IMR-90 (cell line): ENCODE measurements at regions not wholly inside any gene's neighbourhood (a gene's known extent, or its start where the extent isn't known, plus 50 kb on each side); places are given as distances from the start of the nearest gene placed in this dataset.
A peak's percentile ranks its signal among the peaks of the same experiment; 100 is the strongest.

Experiments used
- ATAC-seq: fragments of 200-7000 bp; cut with Tn5 transposase; 2 replicates; pipeline ENCODE4 v1.9.1; 2020; ENCODE audit warnings: low read depth, mild to moderate bottlenecking, moderate library complexity
- BruUV-seq: library from RNA; stranded (reverse); fragments of 400-500 nt; replicated peaks from 2 replicates; lab custom pipeline; 2021; lab: Mats Ljungman, UMichigan
- CTCF ChIA-PET: fragments of 300-600 bp; formaldehyde crosslinking; extraction: SDS; loops from one replicate; lab custom pipeline; 2021; ENCODE audit warnings: antibody characterized with exemption; lab: Yijun Ruan, JAX
- POLR2A ChIA-PET: fragments of 300-600 bp; sonication (Branson Sonifier 250); formaldehyde crosslinking; loops from one replicate; lab custom pipeline; 2022; ENCODE audit warnings: antibody characterized with exemption; ENCODE audit not compliant: unreplicated experiment; lab: Charles Lee
- DNase-seq: peaks from one replicate; pipeline ENCODE4 v3.0.0; 2013
- H2AFZ ChIP-seq: replicated peaks from 2 replicates; pipeline ENCODE3; 2013; ENCODE audit warnings: low read length, mild to moderate bottlenecking; ENCODE audit not compliant: poor library complexity
- H2AK5ac ChIP-seq: 2 replicates; pipeline ENCODE4 v1.6.1; 2013; ENCODE audit warnings: low read depth, low read length, inconsistent platforms
- H2AK9ac ChIP-seq: replicated peaks from 2 replicates; pipeline ENCODE3; 2013; ENCODE audit warnings: mild to moderate bottlenecking, low read depth, low read length, moderate library complexity; ENCODE audit not compliant: poor library complexity
- H2BK120ac ChIP-seq: 2 replicates; pipeline ENCODE4 v1.6.1; 2013; ENCODE audit warnings: low read depth, low read length, inconsistent platforms
- H2BK15ac ChIP-seq: 3 replicates; pipeline ENCODE4 v1.6.1; 2013; ENCODE audit warnings: low read depth, low read length, inconsistent platforms
- H2BK20ac ChIP-seq: 2 replicates; pipeline ENCODE4 v1.6.1; 2013; ENCODE audit warnings: low read depth, mild to moderate bottlenecking, inconsistent platforms, low read length, moderate library complexity
- H2BK5ac ChIP-seq: 2 replicates; pipeline ENCODE4 v1.6.1; 2013; ENCODE audit warnings: mild to moderate bottlenecking, low read depth, low read length, inconsistent platforms; ENCODE audit not compliant: poor library complexity, severe bottlenecking
- H3K14ac ChIP-seq: replicated peaks from 2 replicates; pipeline ENCODE4 v1.6.1; 2013; ENCODE audit warnings: low read depth, low read length, inconsistent platforms
- H3K18ac ChIP-seq: 2 replicates; pipeline ENCODE4 v1.6.1; 2013; ENCODE audit warnings: low read depth, low read length, control low read depth
- H3K23ac ChIP-seq: 2 replicates; pipeline ENCODE4 v1.6.1; 2013; ENCODE audit warnings: low read depth, low read length, inconsistent platforms
- H3K27ac ChIP-seq: 2 replicates; pipeline ENCODE4 v1.5.1; 2013; ENCODE audit warnings: mild to moderate bottlenecking, control low read depth, low read length; ENCODE audit not compliant: insufficient read depth
- H3K27me3 ChIP-seq: 2 replicates; pipeline ENCODE4 v1.6.1; 2013; ENCODE audit warnings: low read length; ENCODE audit not compliant: control insufficient read depth, insufficient read depth
- H3K36me3 ChIP-seq: 2 replicates; pipeline ENCODE4 v1.6.1; 2013; ENCODE audit warnings: low read length, mixed read lengths; ENCODE audit not compliant: control insufficient read depth, insufficient read depth
- H3K4ac ChIP-seq: 2 replicates; pipeline ENCODE4 v1.6.1; 2013; ENCODE audit warnings: low read depth, low read length, inconsistent platforms
- H3K4me1 ChIP-seq: 2 replicates; pipeline ENCODE4 v1.6.1; 2013; ENCODE audit warnings: low read length, mixed read lengths; ENCODE audit not compliant: control insufficient read depth, insufficient read depth
- H3K4me2 ChIP-seq: 2 replicates; pipeline ENCODE4 v1.6.1; 2013; ENCODE audit warnings: low read depth, mild to moderate bottlenecking, control low read depth, low read length, moderate library complexity
- H3K4me3 ChIP-seq: 2 replicates; pipeline ENCODE4 v1.5.1; 2013; ENCODE audit warnings: low read depth, mild to moderate bottlenecking, control low read depth, low read length, moderate library complexity; ENCODE audit not compliant: insufficient read depth
- H3K56ac ChIP-seq: 2 replicates; pipeline ENCODE4 v1.6.1; 2013; ENCODE audit warnings: low read length, inconsistent platforms; ENCODE audit not compliant: insufficient read depth; ENCODE audit errors: extremely low read depth
- H3K79me1 ChIP-seq, 2 experiments: 2 replicates each; pipeline ENCODE4 v1.6.1; 2013; ENCODE audit warnings: low read length in 2 of 2, inconsistent platforms in 1 of 2, low read depth in 1 of 2
- H3K9ac ChIP-seq: 2 replicates; pipeline ENCODE4 v1.6.1; 2013; ENCODE audit warnings: low read depth, low read length, control low read depth
- H3K9me1 ChIP-seq: 2 replicates; pipeline ENCODE4 v1.6.1; 2013; ENCODE audit warnings: low read length, inconsistent platforms; ENCODE audit not compliant: insufficient read depth
- H3K9me3 ChIP-seq: 2 replicates; pipeline ENCODE4 v1.6.1; 2013; ENCODE audit warnings: low read length; ENCODE audit not compliant: control insufficient read depth, insufficient read depth
- H4K20me1 ChIP-seq: 2 replicates; pipeline ENCODE4 v1.6.1; 2013; ENCODE audit warnings: low read length, inconsistent platforms; ENCODE audit not compliant: insufficient read depth
- H4K5ac ChIP-seq: 2 replicates; pipeline ENCODE4 v1.6.1; 2013; ENCODE audit warnings: mild to moderate bottlenecking, low read depth, low read length, control low read depth
- H4K8ac ChIP-seq, 2 experiments: 2 replicates each; pipeline ENCODE4 v1.6.1; 2013; ENCODE audit warnings: low read depth in 2 of 2, low read length in 2 of 2, control low read depth in 1 of 2, inconsistent platforms in 1 of 2
- H4K91ac ChIP-seq: 2 replicates; pipeline ENCODE4 v1.6.1; 2013; ENCODE audit warnings: low read depth, low read length, inconsistent platforms; ENCODE audit not compliant: insufficient read depth
- BHLHE40 ChIP-seq: fragments of 150-350 bp; IDR thresholded peaks from 2 replicates; pipeline ENCODE4 v1.6.1; 2016; ENCODE audit warnings: mild to moderate bottlenecking, low read depth, low read length
- CHD1 ChIP-seq: IDR thresholded peaks from 2 replicates; pipeline ENCODE4 v1.6.1; 2012; ENCODE audit warnings: low read depth, low read length, improper control_type of control experiment
- CTCF ChIP-seq: conservative IDR thresholded peaks from 2 replicates; pipeline ENCODE4 v1.5.1; 2012; ENCODE audit warnings: mild to moderate bottlenecking, low read depth, low read length, improper control_type of control experiment
- ELK1 ChIP-seq: fragments of 150-350 bp; IDR thresholded peaks from 2 replicates; pipeline ENCODE4 v1.6.1; 2016; ENCODE audit warnings: low read depth, mild to moderate bottlenecking, low read length, moderate library complexity, borderline replicate concordance
- FOS ChIP-seq: fragments of 150-350 bp; IDR thresholded peaks from 2 replicates; pipeline ENCODE4 v1.6.1; 2016; ENCODE audit warnings: low read depth, low read length
- MAZ ChIP-seq: IDR thresholded peaks from 2 replicates; pipeline ENCODE4 v1.6.1; 2012; ENCODE audit warnings: low read depth, mild to moderate bottlenecking, low read length, improper control_type of control experiment, moderate library complexity, borderline replicate concordance
- MXI1 ChIP-seq: IDR thresholded peaks from 2 replicates; pipeline ENCODE4 v1.6.1; 2012; ENCODE audit warnings: low read depth, mild to moderate bottlenecking, low read length, moderate library complexity, borderline replicate concordance
- NFE2L2 ChIP-seq: fragments of 150-350 bp; IDR thresholded peaks from 2 replicates; pipeline ENCODE4 v1.6.1; 2016; ENCODE audit warnings: low read depth, mild to moderate bottlenecking, low read length
- POLR2A ChIP-seq: IDR thresholded peaks from 2 replicates; pipeline ENCODE4 v1.6.1; 2012; ENCODE audit warnings: mild to moderate bottlenecking, low read depth, low read length
- SMC3 ChIP-seq: fragments of 150-350 bp; IDR thresholded peaks from 2 replicates; pipeline ENCODE4 v1.6.1; 2016; ENCODE audit warnings: low read depth, mild to moderate bottlenecking, antibody characterized with exemption, low read length, moderate library complexity
- WGBS, 2 experiments: methylation state at CpG; one replicate each; pipeline versions ENCODE4 v1.1.5 to v1.1.7; 2013; ENCODE audit warnings: missing lambda C conversion rate in 2 of 2; ENCODE audit not compliant: insufficient read length in 1 of 2; ENCODE audit errors: extremely low coverage in 2 of 2; 5-methylcytosine and 5-hydroxymethylcytosine counted together
- dilution Hi-C: fragments of 300-500 bp; cut with HindIII; formaldehyde crosslinking; loops from one replicate; pipeline ENCODE4 v1.14.3; 2018; ENCODE audit warnings: low sequenced_read_pairs; ENCODE audit not compliant: unreplicated experiment
- in situ Hi-C: fragments of 300-500 bp; cut with MboI; formaldehyde crosslinking; loops from 3 replicates; pipeline ENCODE4 v1.14.3; 2019; ENCODE audit warnings: low sequenced_read_pairs, inconsistent platforms, mixed read lengths
- intact Hi-C: fragments of 100-400 bp; cut with micrococcal nuclease; formaldehyde crosslinking; loops from 2 replicates; pipeline ENCODE4 v1.10.0; 2022

GRCh38 chr1:96978444-96978843 lies 256.9 kb downstream of the PTBP2 start:
- ChIA-PET CTCF (no interaction called here), POLR2A (no interaction called here)
- Histone ChIP-seq H3K14ac (no peak overlapping the region), H2BK5ac (no peak overlapping the region), H3K18ac (no peak overlapping the region), H3K9me3 (no peaks in the 10 kb centered on the region), H3K9ac (no peak overlapping the region), H3K9me1 (no peaks in the 10 kb centered on the region), H3K4me3 (no peak overlapping the region), H2AK9ac (no peak overlapping the region), H4K8ac (no peak overlapping the region), H3K79me1 (no peaks in the 10 kb centered on the region), H3K4me1 (no peaks in the 10 kb centered on the region; the same call in 1 of the 2 replicates), H2BK15ac (no peak overlapping the region), H3K4ac (no peak overlapping the region), H4K91ac (no peak overlapping the region), H4K20me1 (no peaks in the 10 kb centered on the region), H3K4me2 (no peak overlapping the region), H3K27me3 (no peaks in the 10 kb centered on the region; the same call in 1 of the 2 replicates), H3K27ac (no peak overlapping the region), H3K36me3 (no peaks in the 10 kb centered on the region), H2BK120ac (no peak overlapping the region), H2AK5ac (no peak overlapping the region), H4K5ac (no peak overlapping the region), H3K23ac (no peak overlapping the region), H3K56ac (no peak overlapping the region), H2AFZ (no peak overlapping the region), H2BK20ac (no peak overlapping the region)
- no CpG with 5 or more reads among the region's 3 CpGs for WGBS, 2 experiments
- in situ Hi-C loops (no loop called here), dilution Hi-C loops (no loop called here), intact Hi-C loops (no loop called here)
- ATAC-seq (no peak), DNase-seq (peak; percentile 49)
- no TSS peak for BruUV-seq
- no peak for TF ChIP-seq ELK1
- TF ChIP-seq NFE2L2: no peak
- TF ChIP-seq MXI1: no peak
- no peak for TF ChIP-seq SMC3
- no peak for TF ChIP-seq CHD1
- no peak for TF ChIP-seq FOS
- no peak for TF ChIP-seq BHLHE40
- TF ChIP-seq CTCF: no peak
- TF ChIP-seq POLR2A: no peak
- no peak for TF ChIP-seq MAZ
